ENCODE measurements at regions not wholly inside any gene's neighbourhood (a gene's known extent, or its start where the extent isn't known, plus 50 kb on each side); places are given as distances from the start of the nearest gene placed in this dataset.

- Histone ChIP-seq H3K4me1 (peaks cover 0 to 14% of the 10 kb centered on the region in 2 donors), H3K36me3 (no peaks in the 10 kb centered on the region), H3K9me3 (no peaks in the 10 kb centered on the region), H3K27ac (peak overlapping the region; percentile 58 to 84), H3K4me3 (no peak overlapping the region), H3K27me3 (no peaks in the 10 kb centered on the region)
- peak in 1 of 2 donors; percentile 18 for DNase-seq
- no peak for TF ChIP-seq POLR2A (IDR thresholded peaks at IDR 0.05)
- TF ChIP-seq, protein P1, sequence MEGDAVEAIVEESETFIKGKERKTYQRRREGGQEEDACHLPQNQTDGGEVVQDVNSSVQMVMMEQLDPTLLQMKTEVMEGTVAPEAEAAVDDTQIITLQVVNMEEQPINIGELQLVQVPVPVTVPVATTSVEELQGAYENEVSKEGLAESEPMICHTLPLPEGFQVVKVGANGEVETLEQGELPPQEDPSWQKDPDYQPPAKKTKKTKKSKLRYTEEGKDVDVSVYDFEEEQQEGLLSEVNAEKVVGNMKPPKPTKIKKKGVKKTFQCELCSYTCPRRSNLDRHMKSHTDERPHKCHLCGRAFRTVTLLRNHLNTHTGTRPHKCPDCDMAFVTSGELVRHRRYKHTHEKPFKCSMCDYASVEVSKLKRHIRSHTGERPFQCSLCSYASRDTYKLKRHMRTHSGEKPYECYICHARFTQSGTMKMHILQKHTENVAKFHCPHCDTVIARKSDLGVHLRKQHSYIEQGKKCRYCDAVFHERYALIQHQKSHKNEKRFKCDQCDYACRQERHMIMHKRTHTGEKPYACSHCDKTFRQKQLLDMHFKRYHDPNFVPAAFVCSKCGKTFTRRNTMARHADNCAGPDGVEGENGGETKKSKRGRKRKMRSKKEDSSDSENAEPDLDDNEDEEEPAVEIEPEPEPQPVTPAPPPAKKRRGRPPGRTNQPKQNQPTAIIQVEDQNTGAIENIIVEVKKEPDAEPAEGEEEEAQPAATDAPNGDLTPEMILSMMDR (IDR thresholded peaks at IDR 0.05) = no peak
- intact Hi-C loops (cut with DNase I; ENCODE audit: low total_unique reads) = no loop called here
These were observed 186.9 kb downstream of the ZFP36L2 start for GRCh38 chr2:43039376-43040080.

- intact Hi-C loops (cut with DNase I; ENCODE audit: low total_unique reads) = no loop called here
- H3K4me3 ChIP-seq = no peak overlapping the region
- no peak for TF ChIP-seq POLR2A (IDR thresholded peaks at IDR 0.05)
- TF ChIP-seq, protein P1 (IDR thresholded peaks at IDR 0.05) = no peak
- no peaks in the 10 kb centered on the region for H3K36me3 ChIP-seq
- H3K4me1 ChIP-seq = peaks cover 0 to 14% of the 10 kb centered on the region in 2 donors
- no peaks in the 10 kb centered on the region for H3K9me3 ChIP-seq
- no peaks in the 10 kb centered on the region for H3K27me3 ChIP-seq
- no peak for DNase-seq
- H3K27ac ChIP-seq = peak overlapping the region; percentile 58 to 84
These were observed 187.7 kb downstream of the ZFP36L2 start for GRCh38 chr2:43038696-43039094.

DNA sequence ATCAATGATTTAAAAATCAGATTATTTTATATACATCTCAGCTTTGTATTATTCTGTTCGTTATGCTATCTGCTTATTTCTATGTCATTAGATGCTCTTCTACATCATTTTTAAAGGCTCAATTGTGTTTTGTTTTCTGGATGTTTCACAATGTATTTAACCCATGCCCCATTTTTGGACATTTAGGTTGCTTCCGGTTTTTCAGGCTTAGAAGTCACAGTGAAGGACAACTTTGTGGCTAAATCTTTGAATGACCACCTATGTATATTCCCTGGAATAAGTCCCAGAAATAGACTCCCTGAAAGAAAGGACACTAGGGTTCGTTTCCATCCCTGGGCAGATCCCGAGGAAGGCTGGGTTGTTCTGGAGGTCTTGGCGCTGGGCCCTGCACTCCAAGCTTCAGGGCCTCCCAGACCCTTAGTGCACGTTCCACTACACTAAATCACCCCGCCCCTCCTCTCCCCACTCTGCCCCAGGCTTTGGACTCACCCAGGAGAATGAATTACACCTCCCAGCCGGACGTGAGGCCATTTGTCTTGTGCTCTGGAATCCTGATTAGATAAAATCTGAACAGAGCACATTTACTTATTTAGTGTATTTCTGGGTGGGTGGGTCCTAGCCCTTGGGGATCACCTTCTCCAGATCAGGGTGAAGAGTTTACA lies 188.2 kb downstream of the ZFP36L2 start:
- intact Hi-C loops (cut with DNase I; ENCODE audit: low total_unique reads) = no loop called here
- peak overlapping the region; percentile 58 to 84 for H3K27ac ChIP-seq
- peak; percentile 75 for DNase-seq

GRCh38 chr2:43035922-43036321 lies 190.5 kb downstream of the ZFP36L2 start:
- Histone ChIP-seq H3K4me1 (peaks cover 0 to 17% of the 10 kb centered on the region in 2 donors), H3K9me3 (no peaks in the 10 kb centered on the region), H3K36me3 (no peaks in the 10 kb centered on the region), H3K4me3 (no peak overlapping the region), H3K27me3 (no peaks in the 10 kb centered on the region), H3K27ac (no peak overlapping the region)
- TF ChIP-seq, protein P1 (IDR thresholded peaks at IDR 0.05) = no peak
- no peak for TF ChIP-seq POLR2A (IDR thresholded peaks at IDR 0.05)
- intact Hi-C loops (cut with DNase I; ENCODE audit: low total_unique reads) = no loop called here
- DNase-seq = no peak

More for the DNA sequence above, 188.2 kb downstream of the ZFP36L2 start:
- no peak overlapping the region for H3K4me3 ChIP-seq
- H3K9me3 ChIP-seq = no peaks in the 10 kb centered on the region
- TF ChIP-seq, protein P1 (IDR thresholded peaks at IDR 0.05) = no peak
- TF ChIP-seq POLR2A (IDR thresholded peaks at IDR 0.05) = no peak
- H3K27me3 ChIP-seq = no peaks in the 10 kb centered on the region
- H3K36me3 ChIP-seq = no peaks in the 10 kb centered on the region
- peaks cover 0 to 14% of the 10 kb centered on the region in 2 donors for H3K4me1 ChIP-seq

DNA sequence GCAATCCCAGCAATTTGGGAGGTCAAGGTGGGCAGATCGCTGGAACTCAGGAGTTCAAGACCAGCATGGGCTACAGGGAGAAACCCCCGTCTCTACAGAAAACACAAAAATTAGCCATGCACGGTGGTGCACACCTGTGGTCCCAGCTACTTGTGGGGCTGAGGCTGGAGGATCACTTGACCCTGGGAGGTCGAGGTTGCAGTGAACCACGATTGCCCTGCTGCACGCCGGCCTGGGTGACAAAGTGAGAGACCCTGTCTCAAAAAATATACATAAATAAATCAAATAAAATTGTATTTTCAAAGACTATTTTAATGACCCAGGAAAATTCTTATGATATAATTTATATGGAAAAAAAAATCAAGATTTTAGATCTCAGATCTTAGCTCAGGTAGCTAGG lies 191.5 kb downstream of the ZFP36L2 start:
- H3K27ac ChIP-seq = no peak overlapping the region
- DNase-seq = no peak
- H3K4me1 ChIP-seq = peaks cover 0 to 11% of the 10 kb centered on the region in 2 donors
- H3K36me3 ChIP-seq = no peaks in the 10 kb centered on the region
- TF ChIP-seq, protein P1 (IDR thresholded peaks at IDR 0.05) = no peak
- TF ChIP-seq POLR2A (IDR thresholded peaks at IDR 0.05) = no peak
- no peaks in the 10 kb centered on the region for H3K27me3 ChIP-seq
- no peak overlapping the region for H3K4me3 ChIP-seq
- intact Hi-C loops (cut with DNase I; ENCODE audit: low total_unique reads) = no loop called here
- no peaks in the 10 kb centered on the region for H3K9me3 ChIP-seq
